Calu3 (cell line): ENCODE measurements at regions not wholly inside any gene's neighbourhood (a gene's known extent, or its start where the extent isn't known, plus 50 kb on each side); places are given as distances from the start of the nearest gene placed in this dataset.

ENCODE experiments used
- BruUV-seq: library from RNA; stranded (reverse); fragments of 400-500 nt; replicated peaks from 2 replicates; lab custom pipeline; 2021; lab: Mats Ljungman, UMichigan
- CTCF ChIA-PET: fragments of 300-600 bp; sonication (Branson Sonifier 250); formaldehyde crosslinking; loops from one replicate; lab custom pipeline; 2022; ENCODE audit warnings: antibody characterized with exemption; lab: Charles Lee
- DNase-seq: peaks from one replicate; pipeline ENCODE4 v3.0.0; 2022
- H3K27ac Mint-ChIP-seq: one replicate; pipeline ENCODE4 v1.8.0; 2022; ENCODE audit warnings: mixed read lengths; ENCODE audit not compliant: unreplicated experiment
- H3K27me3 Mint-ChIP-seq: one replicate; pipeline ENCODE4 v1.8.0; 2022; ENCODE audit warnings: mixed read lengths; ENCODE audit not compliant: unreplicated experiment
- H3K36me3 Mint-ChIP-seq: one replicate; pipeline ENCODE4 v1.8.0; 2022; ENCODE audit warnings: mild to moderate bottlenecking, moderate library complexity, mixed read lengths; ENCODE audit not compliant: insufficient read depth, unreplicated experiment
- H3K4me1 Mint-ChIP-seq: one replicate; pipeline ENCODE4 v1.8.0; 2022; ENCODE audit warnings: mild to moderate bottlenecking, low read depth, mixed read lengths; ENCODE audit not compliant: unreplicated experiment
- H3K4me3 Mint-ChIP-seq: one replicate; pipeline ENCODE4 v1.8.0; 2022; ENCODE audit warnings: mild to moderate bottlenecking, low read depth, moderate library complexity, mixed read lengths; ENCODE audit not compliant: unreplicated experiment
- H3K9me3 Mint-ChIP-seq: one replicate; pipeline ENCODE4 v1.8.0; 2022; ENCODE audit warnings: low read depth, mixed read lengths; ENCODE audit not compliant: unreplicated experiment
- intact Hi-C: fragments of 100-400 bp; cut with micrococcal nuclease; formaldehyde crosslinking; loops from one replicate; pipeline ENCODE4 v1.10.0; 2022; ENCODE audit not compliant: unreplicated experiment
- TF ChIP-seq, protein P1 (sequence below): fragments of 200-600 bp; IDR thresholded peaks from one replicate; pipeline ENCODE4 v1.8.0; 2022; ENCODE audit warnings: antibody characterized with exemption; ENCODE audit not compliant: unreplicated experiment

DNA sequence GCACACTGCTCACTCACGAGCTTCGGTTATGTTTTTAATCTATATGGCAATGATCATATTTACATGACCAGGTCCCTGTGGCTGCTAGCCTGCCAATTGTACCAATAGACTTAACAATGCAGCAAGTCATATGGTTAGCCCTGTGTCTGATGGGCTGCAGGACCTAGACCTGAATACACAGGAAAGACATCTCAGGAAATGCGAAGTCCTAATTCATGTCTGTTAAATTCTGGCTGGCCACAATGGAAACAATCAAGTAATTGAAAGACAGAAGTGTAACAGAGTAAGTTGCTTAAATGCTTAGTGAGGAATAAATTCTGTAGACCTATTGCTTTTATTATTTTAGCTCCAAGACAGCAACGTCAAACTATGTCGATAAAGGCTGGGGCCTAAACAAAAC is 112.4 kb upstream of the FZD8 start:
- Mint-ChIP-seq H3K27ac (no peak overlapping the region), H3K4me3 (no peak overlapping the region), H3K36me3 (no peaks in the 10 kb centered on the region), H3K27me3 (no peaks in the 10 kb centered on the region), H3K9me3 (peaks cover 6% of the 10 kb centered on the region), H3K4me1 (no peaks in the 10 kb centered on the region)
- TF ChIP-seq, protein P1, sequence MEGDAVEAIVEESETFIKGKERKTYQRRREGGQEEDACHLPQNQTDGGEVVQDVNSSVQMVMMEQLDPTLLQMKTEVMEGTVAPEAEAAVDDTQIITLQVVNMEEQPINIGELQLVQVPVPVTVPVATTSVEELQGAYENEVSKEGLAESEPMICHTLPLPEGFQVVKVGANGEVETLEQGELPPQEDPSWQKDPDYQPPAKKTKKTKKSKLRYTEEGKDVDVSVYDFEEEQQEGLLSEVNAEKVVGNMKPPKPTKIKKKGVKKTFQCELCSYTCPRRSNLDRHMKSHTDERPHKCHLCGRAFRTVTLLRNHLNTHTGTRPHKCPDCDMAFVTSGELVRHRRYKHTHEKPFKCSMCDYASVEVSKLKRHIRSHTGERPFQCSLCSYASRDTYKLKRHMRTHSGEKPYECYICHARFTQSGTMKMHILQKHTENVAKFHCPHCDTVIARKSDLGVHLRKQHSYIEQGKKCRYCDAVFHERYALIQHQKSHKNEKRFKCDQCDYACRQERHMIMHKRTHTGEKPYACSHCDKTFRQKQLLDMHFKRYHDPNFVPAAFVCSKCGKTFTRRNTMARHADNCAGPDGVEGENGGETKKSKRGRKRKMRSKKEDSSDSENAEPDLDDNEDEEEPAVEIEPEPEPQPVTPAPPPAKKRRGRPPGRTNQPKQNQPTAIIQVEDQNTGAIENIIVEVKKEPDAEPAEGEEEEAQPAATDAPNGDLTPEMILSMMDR, result no peak
- DNase-seq, result no peak
- intact Hi-C loops, result no loop called here
- CTCF ChIA-PET, result no interaction called here
- BruUV-seq, result no TSS peak

DNA sequence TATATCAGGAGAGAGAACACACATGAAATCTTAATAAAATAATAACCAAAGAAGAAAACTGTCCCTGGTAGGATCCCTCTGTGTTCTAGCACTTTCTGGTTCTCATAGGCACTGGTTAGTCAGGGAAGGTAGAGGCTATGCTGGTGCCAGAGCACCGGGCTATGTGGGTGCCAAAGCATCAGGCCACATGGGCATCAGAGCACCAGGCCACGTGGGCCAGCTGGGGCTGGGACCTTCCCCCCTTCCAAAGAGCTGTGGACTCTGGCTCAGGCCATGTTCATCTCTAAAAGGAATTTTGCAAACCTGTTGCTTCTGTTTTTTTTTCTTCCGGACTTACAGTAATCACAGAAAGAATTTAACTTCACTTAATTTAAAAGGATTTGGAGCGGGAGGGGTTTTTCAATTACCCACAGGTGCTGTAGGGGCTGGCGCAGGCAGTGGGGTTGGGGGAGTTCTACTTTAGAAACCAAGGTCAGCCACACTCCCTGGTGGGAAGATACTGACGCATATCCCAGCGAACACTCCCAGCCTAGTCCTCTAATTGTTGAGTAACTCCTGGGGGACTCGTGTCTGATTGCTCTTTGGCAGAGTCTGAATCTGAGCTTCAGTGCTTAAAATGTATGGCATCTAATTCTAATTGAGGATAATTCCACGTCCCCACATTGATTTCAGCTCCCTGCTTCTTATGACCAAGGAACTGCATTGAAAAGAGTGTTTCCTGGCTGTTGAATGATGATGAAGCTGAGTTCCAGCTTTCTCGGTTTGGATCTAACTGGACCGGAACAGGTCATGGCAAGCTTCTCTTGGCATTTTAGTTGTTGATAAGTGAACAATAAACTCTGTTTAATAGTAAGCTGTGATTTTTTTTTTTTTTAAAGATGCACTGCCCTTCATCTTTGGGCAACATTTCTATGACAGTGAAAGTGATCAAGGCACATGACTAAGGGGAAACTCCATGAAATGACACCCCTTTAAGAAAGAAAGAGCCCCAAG is 110.7 kb upstream of the FZD8 start:
- H3K4me3 Mint-ChIP-seq, result no peak overlapping the region
- BruUV-seq, result no TSS peak

DNA sequence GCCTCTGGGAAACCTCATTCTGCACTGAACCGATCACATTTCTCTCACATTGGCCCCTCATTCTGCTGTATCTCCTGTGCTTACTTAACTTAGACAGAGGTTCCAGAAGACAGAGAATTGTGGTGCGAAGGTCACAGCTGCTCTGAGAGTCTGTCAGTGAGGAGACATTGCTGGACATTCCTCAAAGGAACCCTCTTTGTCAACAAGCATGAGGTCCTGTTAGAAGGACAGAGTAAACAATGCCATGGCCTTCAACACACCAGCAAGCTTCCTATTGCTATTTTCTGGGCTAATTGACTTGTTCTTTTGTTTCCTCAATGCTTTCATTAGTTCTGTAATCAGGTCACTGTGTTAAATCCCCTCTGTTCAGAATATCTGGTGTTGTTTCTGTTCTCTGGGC is 109.3 kb upstream of the FZD8 start:
- H3K4me1 Mint-ChIP-seq, result no peaks in the 10 kb centered on the region
- H3K4me3 Mint-ChIP-seq, result no peak overlapping the region
- no TSS peak for BruUV-seq
- no peak for DNase-seq
- H3K36me3 Mint-ChIP-seq, result no peaks in the 10 kb centered on the region
- TF ChIP-seq, protein P1, result no peak
- intact Hi-C loops, result no loop called here
- no peaks in the 10 kb centered on the region for H3K27me3 Mint-ChIP-seq
- H3K27ac Mint-ChIP-seq, result no peak overlapping the region
- H3K9me3 Mint-ChIP-seq, result no peaks in the 10 kb centered on the region
- CTCF ChIA-PET, result no interaction called here

More for the DNA sequence above, 110.7 kb upstream of the FZD8 start:
- no peaks in the 10 kb centered on the region for H3K27me3 Mint-ChIP-seq
- no peaks in the 10 kb centered on the region for H3K9me3 Mint-ChIP-seq
- H3K36me3 Mint-ChIP-seq, result no peaks in the 10 kb centered on the region
- TF ChIP-seq, protein P1, result no peak
- intact Hi-C loops, result no loop called here
- CTCF ChIA-PET, result interaction anchor here (0.7 kb wide), 2 partner anchors 29 to 1074 kb away, joined by 3 read pairs; no protein-coding TSS in a partner anchor
- DNase-seq, result no peak
- H3K27ac Mint-ChIP-seq, result no peak overlapping the region
- no peaks in the 10 kb centered on the region for H3K4me1 Mint-ChIP-seq

DNA sequence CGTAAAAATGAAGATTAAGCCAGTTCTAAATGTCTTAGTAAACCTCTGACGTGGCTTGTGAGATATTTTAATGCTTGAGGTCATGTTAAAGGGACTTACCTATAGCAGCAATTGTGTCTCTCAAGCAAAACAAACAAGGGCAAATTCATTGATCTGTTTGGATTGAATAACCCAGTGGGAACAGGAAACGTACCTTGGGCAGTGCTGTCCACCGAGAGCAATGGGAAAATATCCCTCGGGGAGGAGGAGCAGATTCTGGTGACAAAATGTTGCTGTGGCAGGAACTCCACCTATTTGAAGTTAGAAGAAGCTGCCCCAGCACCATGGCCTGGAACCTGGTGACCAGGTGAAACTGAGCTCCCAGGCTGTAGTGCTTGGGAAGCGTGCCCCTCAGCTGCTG is 107.1 kb upstream of the FZD8 start:
- H3K4me3 Mint-ChIP-seq, result no peak overlapping the region
- CTCF ChIA-PET, result no interaction called here
- no peaks in the 10 kb centered on the region for H3K4me1 Mint-ChIP-seq
- DNase-seq, result no peak
- peaks cover 12% of the 10 kb centered on the region for H3K27me3 Mint-ChIP-seq
- TF ChIP-seq, protein P1, result no peak
- H3K36me3 Mint-ChIP-seq, result no peaks in the 10 kb centered on the region
- H3K27ac Mint-ChIP-seq, result no peak overlapping the region
- intact Hi-C loops, result no loop called here
- BruUV-seq, result no TSS peak
- H3K9me3 Mint-ChIP-seq, result no peaks in the 10 kb centered on the region
